D721Med (cell line): ENCODE measurements at regions not wholly inside any gene's neighbourhood (a gene's known extent, or its start where the extent isn't known, plus 50 kb on each side); places are given as distances from the start of the nearest gene placed in this dataset.

Experiments
- DNase-seq: peaks from one replicate; pipeline ENCODE4 v3.0.0; 2011; ENCODE audit warnings: low spot score; ENCODE audit not compliant: insufficient read length
- FAIRE-seq: peaks from 2 replicates; lab custom pipeline; 2011; peaks lifted over from hg19 to GRCh38; lab: Jason Lieb, UNC
- CTCF ChIP-seq: IDR thresholded peaks from 2 replicates; pipeline ENCODE4 v1.5.1; 2012; ENCODE audit warnings: mild to moderate bottlenecking, control low read depth; ENCODE audit not compliant: insufficient read depth; ENCODE audit errors: missing control alignments

DNA sequence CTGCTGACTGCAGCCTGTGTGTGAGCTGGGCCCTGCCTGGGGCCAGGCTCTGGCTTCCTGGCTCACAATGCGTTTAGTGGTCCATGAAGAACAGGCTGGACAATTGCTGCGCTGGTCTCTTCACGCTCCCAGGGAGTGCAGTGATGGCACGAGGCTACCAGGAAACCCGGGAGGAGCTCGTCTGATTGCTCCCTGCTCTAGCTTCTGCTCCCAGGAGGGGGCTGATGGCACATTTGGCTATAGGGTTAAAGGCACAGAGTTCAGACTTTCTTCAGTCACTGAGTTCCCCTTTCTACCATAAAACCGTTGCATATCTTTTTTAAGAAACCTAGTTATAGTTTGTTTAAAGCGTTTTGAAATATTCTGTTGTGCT, 60.1 kb downstream of the KCNF1 start:
- DNase-seq (no peak), FAIRE-seq (no peak)
- TF ChIP-seq CTCF = no peak

GRCh38 chr2:10972683-10973433, 61.1 kb downstream of the KCNF1 start:
- no peak for TF ChIP-seq CTCF
- no peak for FAIRE-seq
- no peak for DNase-seq

DNA sequence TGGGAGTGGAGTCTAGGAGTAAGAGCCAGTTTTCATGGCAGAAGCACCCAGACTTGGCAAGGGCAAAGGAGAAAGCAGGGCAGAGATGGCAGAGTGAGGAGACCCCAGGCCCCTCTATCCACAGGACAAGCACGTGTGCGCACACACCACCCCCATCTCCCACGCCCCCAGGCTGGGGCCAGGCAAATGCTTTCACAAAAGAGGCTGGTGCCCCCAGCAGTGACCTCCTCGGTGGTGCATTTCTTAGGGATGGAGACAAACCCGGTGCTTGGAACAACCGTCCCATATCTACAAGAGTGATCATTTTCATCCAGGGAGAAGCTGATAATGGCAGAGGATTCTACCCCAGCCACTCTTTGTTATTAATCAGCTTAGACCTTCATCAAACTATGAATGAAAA, 62.0 kb downstream of the KCNF1 start:
- no peak for DNase-seq
- no peak for FAIRE-seq
- TF ChIP-seq CTCF = no peak

GRCh38 chr2:10977003-10977402, 65.3 kb downstream of the KCNF1 start:
- DNase-seq = no peak
- no peak for TF ChIP-seq CTCF
- FAIRE-seq = no peak

- DNase-seq (no peak), FAIRE-seq (no peak)
- no peak for TF ChIP-seq CTCF
Observed at GRCh38 chr2:10977621-10978020, 65.9 kb downstream of the KCNF1 start.

DNA sequence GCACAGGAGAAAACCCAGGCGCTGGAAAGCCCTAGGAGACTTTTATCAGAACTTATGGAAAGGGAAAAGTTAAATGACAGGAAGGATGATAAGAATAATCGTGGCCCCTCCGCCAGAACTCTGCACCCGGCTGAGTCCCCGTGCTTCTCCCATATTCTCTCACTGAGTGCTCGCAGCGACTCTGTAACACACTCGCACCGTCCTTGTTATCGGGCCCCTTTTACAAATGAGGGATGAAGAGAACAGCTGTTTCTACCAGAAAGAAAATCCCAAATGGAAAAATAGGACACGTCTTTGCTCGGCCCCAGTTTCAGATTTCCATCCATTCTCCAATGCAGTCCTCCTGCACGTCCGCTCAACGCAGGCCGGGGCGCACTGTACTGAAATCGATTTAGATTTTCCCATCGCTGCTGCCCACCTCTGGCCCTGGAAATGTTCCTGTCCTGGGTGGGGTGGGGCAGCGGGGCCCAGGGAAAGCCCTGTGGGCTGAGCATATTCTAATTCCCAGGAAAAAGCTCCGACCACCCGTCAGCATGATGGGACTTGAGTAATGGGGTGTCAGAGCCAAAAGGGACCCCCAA, 66.4 kb downstream of the KCNF1 start:
- no peak for TF ChIP-seq CTCF
- no peak for DNase-seq
- no peak for FAIRE-seq

GRCh38 chr2:10980071-10980470, 68.3 kb downstream of the KCNF1 start:
- DNase-seq = no peak
- no peak for FAIRE-seq
- TF ChIP-seq CTCF = no peak
